DND-41 (cell line): ENCODE measurements at regions not wholly inside any gene's neighbourhood (a gene's known extent, or its start where the extent isn't known, plus 50 kb on each side); places are given as distances from the start of the nearest gene placed in this dataset.

ENCODE experiments used
- CTCF ChIP-seq: IDR thresholded peaks from 2 replicates; pipeline ENCODE4 v1.5.1; 2012; ENCODE audit warnings: borderline replicate concordance, low read length, moderate library complexity, mild to moderate bottlenecking; ENCODE audit not compliant: poor library complexity, severe bottlenecking; ENCODE audit errors: extremely low read depth
- EZH2 ChIP-seq: IDR thresholded peaks from 3 replicates; pipeline ENCODE4 v1.6.1; 2012; ENCODE audit warnings: borderline replicate concordance, low read depth, mild to moderate bottlenecking, moderate library complexity, low read length, inconsistent platforms; ENCODE audit not compliant: severe bottlenecking

DNA sequence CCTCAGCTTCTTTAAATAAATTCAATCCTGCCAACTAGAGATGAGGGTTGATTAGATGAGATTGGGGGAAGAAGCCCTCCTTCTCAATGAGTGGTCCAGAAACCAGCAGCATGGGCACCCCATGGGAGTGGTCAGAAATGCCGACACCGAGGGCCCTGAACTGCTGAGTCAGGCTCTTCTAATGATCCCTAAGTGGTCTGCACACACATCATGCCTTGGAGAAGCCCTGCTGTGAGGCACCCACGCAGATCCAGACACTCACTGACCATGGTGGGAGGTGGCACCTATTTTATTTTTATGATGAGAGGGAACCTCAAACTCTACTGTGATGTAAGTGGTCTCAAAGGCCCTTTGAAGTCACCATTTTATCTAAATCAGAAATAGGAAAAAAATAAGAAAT is 72.3 kb upstream of the BOD1 start:
- TF ChIP-seq CTCF: no peak
- TF ChIP-seq EZH2: no peak
